SH-SY5Y (cell line): ENCODE measurements at regions not wholly inside any gene's neighbourhood (a gene's known extent, or its start where the extent isn't known, plus 50 kb on each side); places are given as distances from the start of the nearest gene placed in this dataset.

Source experiments
- GATA2 ChIP-seq: IDR thresholded peaks from 2 replicates; pipeline ENCODE4 v1.6.1; 2011; ENCODE audit warnings: mild to moderate bottlenecking, low read depth, low read length
- GATA3 ChIP-seq: IDR thresholded peaks from 2 replicates; pipeline ENCODE4 v1.6.1; 2011; ENCODE audit warnings: low read depth, mild to moderate bottlenecking, low read length, moderate library complexity

- TF ChIP-seq GATA2 = no peak
- TF ChIP-seq GATA3 = no peak
These were observed 992.9 kb upstream of the PABPC4L start for GRCh38 chr4:135194477-135194876.
